T-helper 1 cell treated with Interleukin-12 subunit alpha and Interleukin-12 subunit beta and Interleukin-4 antibody, amounts not matched to agents 30 ng/mL and 1 ng/mL, for 36 hours (primary cell): ENCODE measurements at regions not wholly inside any gene's neighbourhood (a gene's known extent, or its start where the extent isn't known, plus 50 kb on each side); places are given as distances from the start of the nearest gene placed in this dataset.
"Not testable (repeated sequence)": the region's sequence is repeated elsewhere in the genome, so short reads cannot be mapped to it uniquely, and the experiment has no call there.

Source experiments
- intact Hi-C: fragments of 100-400 bp; cut with micrococcal nuclease; formaldehyde crosslinking; loops from one replicate; pipeline ENCODE4 v1.15.1; 2024

DNA sequence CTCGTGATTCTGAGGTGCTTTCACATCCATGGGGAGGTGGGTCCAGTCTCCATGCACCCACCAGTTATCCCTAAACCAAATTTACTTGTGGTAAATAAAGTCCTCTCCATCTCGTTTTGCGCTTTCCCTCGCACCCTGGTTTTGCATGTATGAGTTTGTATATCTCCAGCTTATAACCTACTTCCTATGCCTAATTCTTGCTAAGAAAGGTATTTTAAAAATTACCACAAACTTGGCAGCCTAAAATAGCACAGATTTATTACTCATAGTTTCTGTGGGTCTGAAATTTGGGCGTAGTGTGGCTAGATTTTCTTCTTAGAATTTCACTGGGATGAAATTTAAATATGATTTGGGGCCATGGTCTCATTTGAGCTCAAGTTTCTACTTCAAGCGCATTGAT, 511.5 kb downstream of the NYAP2 start:
- intact Hi-C loops = no loop called here

DNA sequence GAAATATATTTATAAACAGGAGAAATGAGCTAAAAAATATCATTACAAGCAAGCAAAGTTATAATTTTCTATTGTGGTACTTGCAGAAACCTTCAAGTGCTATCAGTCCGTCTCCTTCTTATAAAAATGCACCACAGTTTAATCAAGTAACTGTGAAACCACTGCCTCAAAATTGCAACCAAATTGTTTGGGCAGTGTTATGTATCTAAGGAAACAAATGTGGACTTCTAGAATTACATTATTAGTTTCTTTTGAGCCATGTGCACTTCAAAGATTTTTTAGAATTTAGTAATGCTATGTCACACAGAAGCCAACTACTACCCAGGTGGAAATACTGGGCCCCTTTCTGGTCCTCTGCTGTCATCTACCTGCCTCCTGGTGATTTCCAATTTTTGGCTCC, 495.6 kb downstream of the NYAP2 start:
- intact Hi-C loops = no loop called here

- intact Hi-C loops = no loop called here
Observed at GRCh38 chr2:225894236-225894980, 494.9 kb downstream of the NYAP2 start.

- intact Hi-C loops = no loop called here
Observed at GRCh38 chr2:225893151-225893550, 493.6 kb downstream of the NYAP2 start.

DNA sequence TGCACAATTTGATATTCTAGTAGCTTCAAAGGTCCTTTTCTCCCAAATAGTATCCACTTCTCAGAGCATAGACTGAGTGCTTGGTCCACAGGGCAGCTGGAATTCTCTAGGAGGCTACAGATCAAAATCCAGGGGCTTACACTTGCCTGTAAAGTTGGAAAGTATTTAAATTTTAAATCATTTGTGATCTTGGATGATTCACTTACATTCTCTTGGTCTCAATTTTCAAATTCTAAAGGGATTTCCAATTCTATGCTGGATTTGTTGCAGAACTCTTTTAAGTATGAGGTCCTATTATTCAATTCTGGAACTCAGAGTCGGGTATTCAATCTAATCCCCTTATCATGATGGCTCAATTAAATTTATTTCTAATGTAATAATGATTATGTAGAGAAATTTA, 492.3 kb downstream of the NYAP2 start:
- intact Hi-C loops = no loop called here

GRCh38 chr2:225891013-225891412, 491.5 kb downstream of the NYAP2 start:
- intact Hi-C loops = no loop called here

GRCh38 chr2:225889452-225889851, 489.9 kb downstream of the NYAP2 start:
- intact Hi-C loops = loop anchor here (1.0 to 5.0 kb wide), 3 partner anchors 946 to 1348 kb away; no protein-coding TSS in a partner anchor

DNA sequence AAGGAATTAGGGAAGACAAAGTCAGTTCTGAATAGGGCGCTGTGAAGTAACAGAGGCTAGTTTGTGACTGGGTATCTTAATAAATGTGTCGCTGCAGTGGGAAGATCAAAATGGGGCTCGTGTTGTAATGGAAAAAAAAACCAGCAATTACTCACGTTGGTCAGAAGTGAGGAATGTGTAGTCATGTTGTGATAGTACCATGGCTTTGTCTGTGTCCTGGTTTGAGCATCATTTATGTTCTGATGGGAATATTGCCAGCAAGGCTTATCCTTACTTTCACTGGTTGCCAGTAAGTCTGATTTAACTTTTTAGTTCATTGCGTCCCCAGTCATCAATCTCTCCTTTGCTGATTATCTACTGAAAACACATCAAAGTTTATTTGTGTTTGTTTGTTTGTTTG, 467.6 kb downstream of the NYAP2 start:
- intact Hi-C loops = no loop called here

GRCh38 chr2:225865468-225865867, 466.0 kb downstream of the NYAP2 start:
- intact Hi-C loops = no loop called here

DNA sequence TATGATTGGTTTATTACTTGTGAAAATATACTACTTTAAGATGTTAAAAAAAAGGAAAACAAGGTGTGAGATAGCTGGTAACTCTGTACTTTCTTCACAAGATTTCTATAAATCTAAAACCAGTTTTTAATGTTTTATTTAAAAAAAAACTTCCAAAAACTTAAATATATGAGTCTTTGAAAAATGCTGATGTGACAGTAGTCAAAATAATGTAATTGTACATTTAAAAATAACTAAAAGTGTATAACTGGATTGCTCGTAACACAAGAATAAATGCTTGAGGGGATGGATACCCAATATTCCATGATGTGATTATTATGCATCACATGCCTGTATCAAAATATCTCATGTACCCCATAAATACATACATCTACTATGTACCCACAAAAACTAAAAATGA, 464.9 kb downstream of the NYAP2 start:
- intact Hi-C loops = no loop called here

DNA sequence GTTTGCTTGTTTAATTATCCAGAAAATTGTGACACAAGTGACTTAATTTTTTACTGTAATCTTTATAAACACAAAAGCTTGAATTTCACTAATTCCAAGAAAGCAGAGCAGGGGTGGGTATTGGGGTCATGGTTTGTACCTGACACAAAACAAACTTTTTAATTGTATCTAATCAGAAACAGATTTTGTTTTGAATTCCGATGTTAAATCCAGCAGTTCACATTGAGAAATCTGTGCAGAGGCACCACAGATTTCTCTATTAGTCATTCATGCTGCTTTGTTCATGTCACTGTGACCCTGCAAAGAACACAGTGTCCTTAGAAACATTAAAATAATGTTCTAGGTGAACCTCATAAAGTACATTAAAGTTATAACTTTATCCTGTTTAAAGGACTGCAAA, 443.4 kb downstream of the NYAP2 start:
- intact Hi-C loops = no loop called here

GRCh38 chr2:225841314-225841713, 441.8 kb downstream of the NYAP2 start:
- intact Hi-C loops = no loop called here

- intact Hi-C loops = no loop called here
Observed at GRCh38 chr2:225837328-225837727, 437.8 kb downstream of the NYAP2 start.

DNA sequence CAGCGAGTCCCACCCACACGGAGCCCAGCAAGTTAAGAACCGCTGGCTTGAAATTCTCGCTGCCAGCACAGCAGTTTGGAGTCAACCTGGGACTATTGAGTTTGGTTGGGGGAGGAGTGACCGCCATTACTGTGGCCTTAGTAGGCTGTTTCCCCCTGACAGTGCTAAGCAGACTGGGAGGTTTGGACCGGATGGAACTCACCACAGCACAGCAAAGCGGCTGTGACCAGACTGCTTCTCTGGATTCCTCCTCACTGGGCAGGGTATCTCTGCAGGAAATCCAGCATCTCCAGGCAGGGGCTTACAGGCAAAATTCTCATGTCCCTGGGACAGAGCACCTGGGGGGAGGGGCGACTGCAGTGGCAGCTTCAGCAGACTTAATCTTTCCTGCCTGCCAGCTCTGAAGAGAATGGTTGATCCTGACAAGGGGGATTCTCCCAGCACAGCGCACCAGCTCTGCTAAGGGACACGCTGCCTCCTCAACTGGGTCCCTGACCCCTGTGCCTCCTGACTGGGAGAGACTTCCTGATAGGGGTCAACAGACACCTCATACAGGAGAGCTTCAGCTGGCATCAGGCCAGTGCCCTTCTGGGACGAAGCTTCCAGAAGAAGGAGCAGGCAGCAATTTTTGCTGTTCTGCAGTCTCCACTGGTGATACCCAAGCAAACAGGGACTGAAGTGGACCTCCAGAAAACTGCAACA, 425.4 kb downstream of the NYAP2 start:
- intact Hi-C loops = no loop called here

DNA sequence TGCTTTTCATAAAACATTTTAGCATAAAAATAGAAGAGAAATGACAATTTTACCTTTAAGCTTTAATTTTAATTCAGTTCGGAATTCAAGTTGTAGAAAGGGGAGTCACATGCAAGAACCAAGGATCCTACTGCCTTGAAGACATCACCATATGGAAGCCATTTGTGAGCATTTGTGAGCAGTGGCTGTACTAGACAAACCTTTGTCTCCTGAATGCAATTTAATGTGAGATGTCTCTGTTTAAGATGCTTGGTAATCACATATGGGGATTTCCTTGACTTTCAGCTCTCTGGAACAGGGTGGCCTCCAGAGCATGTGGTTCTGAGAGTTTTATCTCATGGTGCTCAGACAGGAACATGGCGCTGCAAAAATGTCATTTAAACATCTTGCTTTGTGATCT, 421.8 kb downstream of the NYAP2 start:
- intact Hi-C loops = no loop called here

GRCh38 chr2:225820826-225821225, 421.3 kb downstream of the NYAP2 start:
- intact Hi-C loops = no loop called here

- intact Hi-C loops = no loop called here
Observed at GRCh38 chr2:225814554-225814953, 415.0 kb downstream of the NYAP2 start.

GRCh38 chr2:225806105-225806504, 406.6 kb downstream of the NYAP2 start:
- intact Hi-C loops = no loop called here

GRCh38 chr2:225802076-225802475, 402.6 kb downstream of the NYAP2 start:
- intact Hi-C loops = not testable (repeated sequence)

- intact Hi-C loops = no loop called here
Observed at GRCh38 chr2:225797394-225797793, 397.9 kb downstream of the NYAP2 start.

DNA sequence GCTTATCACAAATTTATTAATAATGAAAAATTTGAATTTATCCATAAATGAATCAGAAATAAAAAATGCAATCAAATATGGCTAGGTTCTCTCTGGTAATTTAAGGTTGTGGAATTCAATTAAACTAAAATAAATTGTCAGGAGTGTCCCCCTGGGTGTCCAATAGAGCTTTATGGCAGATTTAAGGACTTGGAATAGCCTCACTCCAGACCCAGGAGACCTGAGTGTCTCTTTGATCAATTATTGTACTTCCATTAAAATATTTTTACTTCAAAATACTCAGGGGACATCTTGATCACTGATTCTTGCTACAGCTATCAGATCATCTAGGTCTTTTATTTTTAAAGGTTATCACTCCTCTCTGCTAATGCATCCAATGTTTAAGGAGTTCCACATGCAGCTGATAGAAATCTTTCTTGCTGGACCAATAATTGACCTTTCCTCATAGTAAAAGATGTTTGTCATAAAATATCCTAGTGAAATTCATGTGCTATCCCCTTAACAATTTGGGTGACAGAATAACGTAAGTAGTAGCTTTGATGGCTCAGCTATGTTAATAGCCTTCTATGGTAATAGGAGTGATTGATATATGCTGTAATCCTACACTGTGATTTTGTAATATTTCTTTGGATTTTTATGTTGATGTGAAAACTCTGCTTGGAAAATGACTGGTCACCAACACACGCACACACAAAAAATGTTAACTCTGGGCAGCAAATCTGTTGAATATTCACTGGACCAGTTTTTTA, 395.3 kb downstream of the NYAP2 start:
- intact Hi-C loops = no loop called here
